ENCODE measurements at regions not wholly inside any gene's neighbourhood (a gene's known extent, or its start where the extent isn't known, plus 50 kb on each side); places are given as distances from the start of the nearest gene placed in this dataset.

DNA sequence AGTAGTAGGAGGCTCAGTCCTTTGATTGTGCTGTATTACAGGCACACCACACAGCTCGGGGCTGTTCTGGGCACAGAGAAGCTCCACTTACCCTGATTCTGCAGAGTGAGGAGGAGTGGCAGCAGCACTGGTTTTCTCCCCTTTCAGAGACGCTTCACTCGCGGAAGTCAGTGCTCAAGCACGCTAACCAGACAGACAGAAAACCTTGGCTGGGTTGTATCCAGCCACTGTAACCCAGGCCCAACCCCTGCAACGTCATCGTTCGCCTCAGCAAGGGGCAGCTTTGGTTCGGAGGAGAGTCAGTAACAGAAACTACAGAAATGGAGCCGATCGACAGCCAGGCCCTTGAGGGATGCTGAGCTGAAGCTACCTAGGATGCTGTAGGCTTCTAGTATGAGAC, 171.0 kb downstream of the SLC16A9 start:
- no peak for TF ChIP-seq CTCF (IDR thresholded peaks at IDR 0.05; ENCODE audit: unreplicated experiment)
- BruUV-seq (replicated peaks): no TSS peak
- Mint-ChIP-seq H3K4me3 (ENCODE audit: low read depth, unreplicated experiment) (no peak overlapping the region), H3K36me3 (ENCODE audit: insufficient read depth, unreplicated experiment) (no peaks in the 10 kb centered on the region), H3K27ac (ENCODE audit: unreplicated experiment) (no peak overlapping the region), H3K27me3 (ENCODE audit: unreplicated experiment) (peaks cover 53% of the 10 kb centered on the region), H3K4me1 (ENCODE audit: low read depth, unreplicated experiment) (no peaks in the 10 kb centered on the region), H3K9me3 (ENCODE audit: low read depth, unreplicated experiment) (no peaks in the 10 kb centered on the region)
- no peak for DNase-seq
- intact Hi-C loops (cut with micrococcal nuclease; ENCODE audit: unreplicated experiment): no loop called here
- CTCF ChIA-PET: no interaction called here

DNA sequence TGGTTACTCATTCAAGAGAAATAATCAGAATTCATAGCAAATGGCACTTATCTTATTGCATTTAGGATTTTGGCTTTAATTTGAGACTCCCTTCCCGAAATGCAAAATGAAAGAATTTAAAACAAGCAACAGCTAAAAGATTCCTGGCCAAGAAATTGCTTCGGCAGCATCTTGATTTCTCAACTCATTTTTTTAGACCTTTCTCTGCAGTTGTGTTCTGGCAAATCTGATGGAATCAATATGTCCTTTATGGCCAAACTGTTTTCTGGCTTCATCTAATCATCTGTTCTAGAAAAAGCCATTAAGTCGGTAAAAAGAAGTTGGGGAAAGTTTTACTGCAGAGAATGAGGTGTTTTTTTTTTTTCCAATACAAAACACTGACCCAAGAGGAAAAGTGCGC, 172.1 kb downstream of the SLC16A9 start:
- Mint-ChIP-seq H3K4me3 (ENCODE audit: low read depth, unreplicated experiment) (no peak overlapping the region), H3K9me3 (ENCODE audit: low read depth, unreplicated experiment) (no peaks in the 10 kb centered on the region), H3K27ac (ENCODE audit: unreplicated experiment) (no peak overlapping the region), H3K27me3 (ENCODE audit: unreplicated experiment) (peaks cover 65% of the 10 kb centered on the region), H3K36me3 (ENCODE audit: insufficient read depth, unreplicated experiment) (no peaks in the 10 kb centered on the region), H3K4me1 (ENCODE audit: low read depth, unreplicated experiment) (no peaks in the 10 kb centered on the region)
- TF ChIP-seq CTCF (IDR thresholded peaks at IDR 0.05; ENCODE audit: unreplicated experiment): no peak
- intact Hi-C loops (cut with micrococcal nuclease; ENCODE audit: unreplicated experiment): no loop called here
- CTCF ChIA-PET: interaction anchor here (0.7 kb wide), 1 partner anchor 27 kb away, joined by 3 read pairs; no protein-coding TSS in a partner anchor
- DNase-seq: no peak
- no TSS peak for BruUV-seq (replicated peaks)

GRCh38 chr10:59536167-59537014, 173.3 kb downstream of the SLC16A9 start:
- CTCF ChIA-PET: no interaction called here

DNA sequence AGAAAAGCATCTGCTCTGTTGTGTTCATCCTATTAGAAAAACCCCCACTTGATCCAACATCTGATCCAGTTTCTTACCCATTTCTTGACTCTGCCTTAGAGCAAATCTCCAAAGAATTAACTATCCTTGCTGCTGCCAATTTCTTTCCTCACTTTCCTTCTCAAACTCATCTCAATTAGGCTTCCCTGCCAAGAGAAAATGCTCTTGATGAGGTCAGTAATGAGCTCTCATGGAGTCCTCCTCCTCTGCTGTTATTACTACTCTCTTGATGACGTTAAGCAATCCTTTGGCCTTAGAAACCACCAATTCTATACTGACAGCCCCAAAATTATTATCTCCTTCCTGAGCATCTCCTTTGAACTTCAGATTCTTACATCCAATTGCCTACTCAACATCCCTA, 162.0 kb upstream of the FAM13C start:
- no peak overlapping the region for H3K4me3 Mint-ChIP-seq (ENCODE audit: low read depth, unreplicated experiment)
- no peak for TF ChIP-seq CTCF (IDR thresholded peaks at IDR 0.05; ENCODE audit: unreplicated experiment)
- H3K27ac Mint-ChIP-seq (ENCODE audit: unreplicated experiment): no peak overlapping the region
- intact Hi-C loops (cut with micrococcal nuclease; ENCODE audit: unreplicated experiment): no loop called here
- no peak for DNase-seq
- CTCF ChIA-PET: no interaction called here
- no TSS peak for BruUV-seq (replicated peaks)
- H3K27me3 Mint-ChIP-seq (ENCODE audit: unreplicated experiment): peaks cover 79% of the 10 kb centered on the region
- H3K9me3 Mint-ChIP-seq (ENCODE audit: low read depth, unreplicated experiment): no peaks in the 10 kb centered on the region
- H3K4me1 Mint-ChIP-seq (ENCODE audit: low read depth, unreplicated experiment): no peaks in the 10 kb centered on the region
- H3K36me3 Mint-ChIP-seq (ENCODE audit: insufficient read depth, unreplicated experiment): no peaks in the 10 kb centered on the region

More at GRCh38 chr10:59536167-59537014, 173.3 kb downstream of the SLC16A9 start:
- Mint-ChIP-seq H3K9me3 (ENCODE audit: low read depth, unreplicated experiment) (no peaks in the 10 kb centered on the region), H3K4me1 (ENCODE audit: low read depth, unreplicated experiment) (no peaks in the 10 kb centered on the region), H3K27ac (ENCODE audit: unreplicated experiment) (no peak overlapping the region), H3K4me3 (ENCODE audit: low read depth, unreplicated experiment) (no peak overlapping the region), H3K27me3 (ENCODE audit: unreplicated experiment) (peaks cover 76% of the 10 kb centered on the region), H3K36me3 (ENCODE audit: insufficient read depth, unreplicated experiment) (no peaks in the 10 kb centered on the region)
- TF ChIP-seq CTCF (IDR thresholded peaks at IDR 0.05; ENCODE audit: unreplicated experiment): no peak
- intact Hi-C loops (cut with micrococcal nuclease; ENCODE audit: unreplicated experiment): no loop called here
- BruUV-seq (replicated peaks): no TSS peak
- no peak for DNase-seq
